ENCODE measurements at regions not wholly inside any gene's neighbourhood (a gene's known extent, or its start where the extent isn't known, plus 50 kb on each side); places are given as distances from the start of the nearest gene placed in this dataset.

- no peak for TF ChIP-seq CTCF (IDR thresholded peaks at IDR 0.05)
- no peak for TF ChIP-seq POLR2A (IDR thresholded peaks at IDR 0.05)
These were observed 76.5 kb downstream of the OR13A1 start for GRCh38 chr10:45238896-45239295.

Measured in testis (tissue), 2 donors.